ENCODE measurements at regions not wholly inside any gene's neighbourhood (a gene's known extent, or its start where the extent isn't known, plus 50 kb on each side); places are given as distances from the start of the nearest gene placed in this dataset.
"Not testable (repeated sequence)": the region's sequence is repeated elsewhere in the genome, so short reads cannot be mapped to it uniquely, and the experiment has no call there.

DNA sequence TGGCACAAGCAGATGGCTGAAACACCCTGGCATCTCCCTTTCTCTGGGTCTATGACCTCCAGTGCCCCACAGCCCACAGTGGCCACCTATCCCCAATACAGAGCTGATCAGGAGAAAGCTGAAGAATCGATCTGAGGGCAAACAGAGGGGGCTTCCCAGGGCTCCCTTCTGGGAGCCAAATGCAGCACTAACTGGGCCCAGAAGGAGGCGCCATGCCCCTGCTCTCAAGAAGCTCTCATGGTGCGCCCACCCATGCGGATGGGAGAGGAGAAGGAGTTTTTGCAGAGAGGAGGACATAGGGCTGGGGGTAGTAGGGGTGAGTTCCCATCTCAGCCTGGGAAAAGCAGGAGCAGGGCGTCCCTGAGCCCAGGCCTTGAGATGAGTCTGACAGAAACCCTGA is 787.3 kb upstream of the RAB6C start:
- TF ChIP-seq, protein P1, sequence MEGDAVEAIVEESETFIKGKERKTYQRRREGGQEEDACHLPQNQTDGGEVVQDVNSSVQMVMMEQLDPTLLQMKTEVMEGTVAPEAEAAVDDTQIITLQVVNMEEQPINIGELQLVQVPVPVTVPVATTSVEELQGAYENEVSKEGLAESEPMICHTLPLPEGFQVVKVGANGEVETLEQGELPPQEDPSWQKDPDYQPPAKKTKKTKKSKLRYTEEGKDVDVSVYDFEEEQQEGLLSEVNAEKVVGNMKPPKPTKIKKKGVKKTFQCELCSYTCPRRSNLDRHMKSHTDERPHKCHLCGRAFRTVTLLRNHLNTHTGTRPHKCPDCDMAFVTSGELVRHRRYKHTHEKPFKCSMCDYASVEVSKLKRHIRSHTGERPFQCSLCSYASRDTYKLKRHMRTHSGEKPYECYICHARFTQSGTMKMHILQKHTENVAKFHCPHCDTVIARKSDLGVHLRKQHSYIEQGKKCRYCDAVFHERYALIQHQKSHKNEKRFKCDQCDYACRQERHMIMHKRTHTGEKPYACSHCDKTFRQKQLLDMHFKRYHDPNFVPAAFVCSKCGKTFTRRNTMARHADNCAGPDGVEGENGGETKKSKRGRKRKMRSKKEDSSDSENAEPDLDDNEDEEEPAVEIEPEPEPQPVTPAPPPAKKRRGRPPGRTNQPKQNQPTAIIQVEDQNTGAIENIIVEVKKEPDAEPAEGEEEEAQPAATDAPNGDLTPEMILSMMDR (IDR thresholded peaks at IDR 0.05; ENCODE audit: low read depth, low read length): no peak
- H3K4me3 ChIP-seq (replicated peaks in 1 of 2; ENCODE audit: low read depth in 2 of 2, low read length in 2 of 2): no peak overlapping the region
- no peak for DNase-seq (ENCODE audit: low read depth in 2 of 2)

DNA sequence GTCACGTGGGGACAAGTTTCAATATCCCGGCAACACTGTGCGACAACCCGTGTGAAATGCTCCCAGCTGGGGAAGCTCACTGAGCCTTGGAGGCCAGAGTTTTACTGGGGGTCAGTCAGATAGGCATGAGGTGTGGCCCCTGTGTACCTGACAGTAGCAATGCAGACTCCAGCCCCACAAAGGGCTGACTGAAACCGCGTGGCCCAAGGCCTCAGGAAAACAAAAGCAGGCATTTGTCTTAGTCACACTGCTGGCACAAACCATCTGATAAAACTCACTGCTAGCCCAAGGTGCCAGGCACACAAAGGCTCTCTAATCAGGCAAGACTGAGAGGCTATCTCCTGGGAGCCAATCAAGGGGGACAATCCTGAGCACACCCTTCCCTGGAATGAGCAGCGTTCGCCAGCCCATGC is 786.6 kb upstream of the RAB6C start:
- DNase-seq (ENCODE audit: low read depth in 2 of 2): no peak
- H3K4me3 ChIP-seq (replicated peaks in 1 of 2; ENCODE audit: low read depth in 2 of 2, low read length in 2 of 2): no peak overlapping the region
- TF ChIP-seq, protein P1 (IDR thresholded peaks at IDR 0.05; ENCODE audit: low read depth, low read length): no peak

DNA sequence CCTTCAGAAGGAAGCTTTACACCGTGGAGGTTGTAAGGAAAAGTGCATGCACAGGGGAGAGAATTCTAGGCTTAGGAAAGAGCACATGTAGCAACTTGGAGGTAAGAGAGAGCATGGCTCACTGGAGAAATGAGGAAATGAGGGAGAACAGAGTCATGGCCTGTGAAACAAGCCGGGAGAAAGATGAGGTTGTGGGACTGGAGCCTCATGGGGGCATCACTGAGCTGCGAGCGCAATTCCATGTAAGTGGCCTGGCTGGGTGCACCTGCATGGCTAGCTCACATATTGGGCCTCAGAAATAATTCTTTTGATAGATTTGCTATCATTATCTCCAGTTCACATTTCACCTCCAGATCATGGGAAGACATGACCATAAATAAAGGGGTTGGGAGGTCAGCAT is 785.5 kb upstream of the RAB6C start:
- DNase-seq (ENCODE audit: low read depth in 2 of 2): no peak
- TF ChIP-seq, protein P1 (IDR thresholded peaks at IDR 0.05; ENCODE audit: low read depth, low read length): no peak
- H3K4me3 ChIP-seq (replicated peaks in 1 of 2; ENCODE audit: low read depth in 2 of 2, low read length in 2 of 2): no peak overlapping the region

DNA sequence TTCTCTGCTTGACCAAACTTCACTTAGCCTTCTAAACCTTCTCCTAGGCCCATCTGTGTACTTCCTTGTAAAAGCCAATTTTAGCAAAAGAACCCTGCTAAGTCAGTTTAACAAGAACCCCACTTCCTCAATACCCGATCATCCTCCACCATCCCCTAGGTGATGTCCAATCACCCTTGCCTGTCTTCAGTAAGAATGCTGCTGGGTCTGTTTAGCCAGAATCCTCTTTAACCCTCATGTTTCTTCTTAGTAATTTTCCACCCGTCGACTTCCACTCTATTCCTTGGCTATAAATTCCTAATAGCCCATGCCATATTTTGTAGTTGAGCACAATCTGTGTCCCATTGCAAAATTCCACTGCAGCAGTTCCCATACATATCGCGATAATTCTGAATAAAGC is 780.0 kb upstream of the RAB6C start:
- TF ChIP-seq, protein P1 (IDR thresholded peaks at IDR 0.05; ENCODE audit: low read depth, low read length): no peak
- no peak for DNase-seq (ENCODE audit: low read depth in 2 of 2)

DNA sequence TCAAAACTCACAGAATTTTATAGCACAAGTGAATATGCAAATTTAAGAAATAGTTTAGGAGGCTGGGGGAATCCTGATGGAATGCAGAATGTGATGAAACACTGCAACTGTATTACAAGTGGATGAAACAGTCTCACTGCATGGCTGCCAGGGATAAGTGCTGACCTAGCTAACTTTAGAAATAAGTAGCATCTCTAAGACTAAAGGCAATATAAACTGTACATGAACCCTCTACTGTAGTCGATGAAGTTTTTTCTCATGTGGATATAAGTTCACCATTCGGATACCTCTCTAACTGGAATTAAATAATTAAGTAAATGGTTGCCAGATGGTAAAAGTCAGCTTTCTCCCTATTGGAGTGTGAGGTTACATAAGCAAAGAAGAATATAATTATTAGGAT is 777.8 kb upstream of the RAB6C start:
- no peak overlapping the region for H3K4me3 ChIP-seq (replicated peaks in 1 of 2; ENCODE audit: low read depth in 2 of 2, low read length in 2 of 2)
- no peak for DNase-seq (ENCODE audit: low read depth in 2 of 2)
- TF ChIP-seq, protein P1 (IDR thresholded peaks at IDR 0.05; ENCODE audit: low read depth, low read length): no peak

More for the DNA sequence above, 780.0 kb upstream of the RAB6C start:
- H3K4me3 ChIP-seq (replicated peaks in 1 of 2; ENCODE audit: low read depth in 2 of 2, low read length in 2 of 2): no peak overlapping the region

DNA sequence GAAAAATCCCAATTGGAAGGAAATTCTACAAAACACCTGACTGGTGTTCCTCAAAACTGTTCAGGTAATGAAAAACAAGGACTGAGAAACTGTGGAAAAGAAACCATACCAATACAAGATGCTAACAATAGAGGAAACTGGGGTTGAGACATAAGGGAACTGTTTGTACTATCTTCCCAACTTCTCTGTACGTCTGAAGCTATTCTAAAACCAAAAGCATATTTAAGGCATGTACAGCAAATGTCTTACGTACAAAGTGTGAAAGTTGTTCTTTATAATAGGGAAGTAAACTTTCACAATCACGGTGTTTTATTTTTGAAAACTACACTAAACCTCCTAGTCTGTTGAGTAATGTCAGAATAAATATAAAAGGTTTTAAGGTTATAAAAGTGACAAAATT is 776.1 kb upstream of the RAB6C start:
- TF ChIP-seq, protein P1 (IDR thresholded peaks at IDR 0.05; ENCODE audit: low read depth, low read length): no peak
- DNase-seq (ENCODE audit: low read depth in 2 of 2): no peak

DNA sequence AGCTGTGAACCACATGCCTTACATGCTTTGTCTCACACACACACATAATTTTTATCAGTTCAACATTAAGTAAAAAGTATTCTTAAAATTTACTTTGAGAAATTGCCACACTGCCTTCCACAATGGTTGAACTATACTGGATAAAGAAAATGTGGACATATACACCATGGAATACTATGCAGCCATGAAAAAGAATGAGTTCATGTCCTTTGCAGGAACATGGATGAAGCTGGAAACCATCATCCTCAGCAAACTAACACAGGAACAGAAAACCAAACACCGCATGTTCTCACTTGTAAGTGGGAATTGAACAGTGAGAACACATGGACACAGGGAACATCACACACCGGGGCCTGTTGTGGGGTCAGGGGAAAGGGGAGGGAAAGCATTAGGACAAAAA is 774.9 kb upstream of the RAB6C start:
- H3K4me3 ChIP-seq (replicated peaks in 1 of 2; ENCODE audit: low read depth in 2 of 2, low read length in 2 of 2); DNase-seq (ENCODE audit: low read depth in 2 of 2): not testable (repeated sequence)

More for the DNA sequence above, 776.1 kb upstream of the RAB6C start:
- no peak overlapping the region for H3K4me3 ChIP-seq (replicated peaks in 1 of 2; ENCODE audit: low read depth in 2 of 2, low read length in 2 of 2)
